HUES48 (cell line): ENCODE measurements at regions not wholly inside any gene's neighbourhood (a gene's known extent, or its start where the extent isn't known, plus 50 kb on each side); places are given as distances from the start of the nearest gene placed in this dataset.
A peak's percentile ranks its signal among the peaks of the same experiment; 100 is the strongest.

Experiments
- H3K27ac ChIP-seq: one replicate; pipeline ENCODE4 v1.7.0; 2013; ENCODE audit warnings: low read depth, low read length, inconsistent platforms
- H3K27me3 ChIP-seq: 2 replicates; pipeline ENCODE4 v1.6.1; 2013; ENCODE audit warnings: mild to moderate bottlenecking, low read length; ENCODE audit not compliant: control insufficient read depth, insufficient read depth
- H3K36me3 ChIP-seq: 2 replicates; pipeline ENCODE4 v1.6.1; 2013; ENCODE audit warnings: low read length; ENCODE audit not compliant: control insufficient read depth, insufficient read depth
- H3K4me1 ChIP-seq: 2 replicates; pipeline ENCODE4 v1.6.1; 2013; ENCODE audit warnings: mild to moderate bottlenecking, low read length; ENCODE audit not compliant: control insufficient read depth, insufficient read depth
- H3K4me3 ChIP-seq: 2 replicates; pipeline ENCODE4 v1.5.1; 2013; ENCODE audit warnings: mild to moderate bottlenecking, low read depth, low read length
- H3K9ac ChIP-seq: 2 replicates; pipeline ENCODE4 v1.6.1; 2013; ENCODE audit warnings: mild to moderate bottlenecking, low read depth, low read length, moderate library complexity
- H3K9me3 ChIP-seq: 2 replicates; pipeline ENCODE4 v1.6.1; 2013; ENCODE audit warnings: low read length; ENCODE audit not compliant: control insufficient read depth, insufficient read depth

GRCh38 chr5:167573370-167574127 is 717.9 kb upstream of the WWC1 start:
- Histone ChIP-seq H3K4me1 (peaks cover 66% of the 10 kb centered on the region), H3K9me3 (no peaks in the 10 kb centered on the region), H3K9ac (peak overlapping the region; percentile 35), H3K27me3 (peaks cover 22% of the 10 kb centered on the region), H3K36me3 (no peaks in the 10 kb centered on the region), H3K27ac (peak overlapping the region; percentile 80), H3K4me3 (peak overlapping the region; percentile 57)

GRCh38 chr5:167574464-167574863 is 717.0 kb upstream of the WWC1 start:
- Histone ChIP-seq H3K9me3 (no peaks in the 10 kb centered on the region), H3K4me1 (peaks cover 66% of the 10 kb centered on the region), H3K4me3 (peak overlapping the region; percentile 57), H3K36me3 (no peaks in the 10 kb centered on the region), H3K27ac (no peak overlapping the region), H3K9ac (no peak overlapping the region), H3K27me3 (peaks cover 22% of the 10 kb centered on the region)

- Histone ChIP-seq H3K27me3 (peaks cover 22% of the 10 kb centered on the region), H3K9ac (no peak overlapping the region)
Measured at GRCh38 chr5:167575330-167575729, 716.1 kb upstream of the WWC1 start.

GRCh38 chr5:167576126-167576525 is 715.3 kb upstream of the WWC1 start:
- H3K4me3 ChIP-seq = no peak overlapping the region

More at GRCh38 chr5:167575330-167575729, 716.1 kb upstream of the WWC1 start:
- Histone ChIP-seq H3K9me3 (no peaks in the 10 kb centered on the region), H3K4me3 (no peak overlapping the region), H3K36me3 (no peaks in the 10 kb centered on the region), H3K27ac (no peak overlapping the region), H3K4me1 (peaks cover 61% of the 10 kb centered on the region)

GRCh38 chr5:167576897-167577296 is 714.5 kb upstream of the WWC1 start:
- Histone ChIP-seq H3K4me3 (no peak overlapping the region), H3K36me3 (no peaks in the 10 kb centered on the region), H3K9me3 (no peaks in the 10 kb centered on the region), H3K4me1 (peaks cover 45% of the 10 kb centered on the region), H3K9ac (peak overlapping the region; percentile 37; the same call in 1 of the 2 replicates), H3K27ac (peak overlapping the region; percentile 34), H3K27me3 (peaks cover 22% of the 10 kb centered on the region)

More at GRCh38 chr5:167576126-167576525, 715.3 kb upstream of the WWC1 start:
- Histone ChIP-seq H3K4me1 (peaks cover 53% of the 10 kb centered on the region), H3K27ac (no peak overlapping the region), H3K27me3 (peaks cover 22% of the 10 kb centered on the region), H3K9me3 (no peaks in the 10 kb centered on the region), H3K9ac (no peak overlapping the region), H3K36me3 (no peaks in the 10 kb centered on the region)

GRCh38 chr5:167577616-167578015 is 713.8 kb upstream of the WWC1 start:
- Histone ChIP-seq H3K9me3 (no peaks in the 10 kb centered on the region), H3K36me3 (no peaks in the 10 kb centered on the region), H3K4me1 (peaks cover 39% of the 10 kb centered on the region), H3K4me3 (no peak overlapping the region), H3K27me3 (peaks cover 18% of the 10 kb centered on the region), H3K27ac (no peak overlapping the region), H3K9ac (no peak overlapping the region)

- no peaks in the 10 kb centered on the region for H3K9me3 ChIP-seq
- peaks cover 16% of the 10 kb centered on the region for H3K27me3 ChIP-seq
- no peaks in the 10 kb centered on the region for H3K36me3 ChIP-seq
- H3K9ac ChIP-seq = no peak overlapping the region
- no peak overlapping the region for H3K4me3 ChIP-seq
- peaks cover 31% of the 10 kb centered on the region for H3K4me1 ChIP-seq
- no peak overlapping the region for H3K27ac ChIP-seq
Measured at GRCh38 chr5:167578977-167579692, 712.3 kb upstream of the WWC1 start.

- no peak overlapping the region for H3K9ac ChIP-seq
Measured at GRCh38 chr5:167579693-167580055, 711.8 kb upstream of the WWC1 start.

GRCh38 chr5:167580608-167581007 is 710.8 kb upstream of the WWC1 start:
- Histone ChIP-seq H3K4me3 (no peak overlapping the region), H3K4me1 (peaks cover 23% of the 10 kb centered on the region), H3K27me3 (peaks cover 2% of the 10 kb centered on the region; the same call in 1 of the 2 replicates), H3K36me3 (no peaks in the 10 kb centered on the region), H3K27ac (no peak overlapping the region), H3K9ac (no peak overlapping the region), H3K9me3 (no peaks in the 10 kb centered on the region)

More at GRCh38 chr5:167579693-167580055, 711.8 kb upstream of the WWC1 start:
- Histone ChIP-seq H3K27ac (no peak overlapping the region), H3K36me3 (no peaks in the 10 kb centered on the region), H3K4me1 (peaks cover 26% of the 10 kb centered on the region), H3K9me3 (no peaks in the 10 kb centered on the region), H3K27me3 (peaks cover 11% of the 10 kb centered on the region), H3K4me3 (no peak overlapping the region)

GRCh38 chr5:167582283-167582682 is 709.2 kb upstream of the WWC1 start:
- no peak overlapping the region for H3K9ac ChIP-seq
- peaks cover 8% of the 10 kb centered on the region for H3K4me1 ChIP-seq
- no peaks in the 10 kb centered on the region for H3K27me3 ChIP-seq
- H3K27ac ChIP-seq = no peak overlapping the region
- no peaks in the 10 kb centered on the region for H3K36me3 ChIP-seq
- H3K9me3 ChIP-seq = no peaks in the 10 kb centered on the region
- H3K4me3 ChIP-seq = no peak overlapping the region

GRCh38 chr5:167582886-167583285 is 708.6 kb upstream of the WWC1 start:
- Histone ChIP-seq H3K9me3 (no peaks in the 10 kb centered on the region), H3K36me3 (no peaks in the 10 kb centered on the region), H3K27ac (no peak overlapping the region), H3K4me1 (peaks cover 5% of the 10 kb centered on the region), H3K27me3 (no peaks in the 10 kb centered on the region), H3K4me3 (no peak overlapping the region), H3K9ac (no peak overlapping the region)
